ENCODE measurements at regions not wholly inside any gene's neighbourhood (a gene's known extent, or its start where the extent isn't known, plus 50 kb on each side); places are given as distances from the start of the nearest gene placed in this dataset.

DNA sequence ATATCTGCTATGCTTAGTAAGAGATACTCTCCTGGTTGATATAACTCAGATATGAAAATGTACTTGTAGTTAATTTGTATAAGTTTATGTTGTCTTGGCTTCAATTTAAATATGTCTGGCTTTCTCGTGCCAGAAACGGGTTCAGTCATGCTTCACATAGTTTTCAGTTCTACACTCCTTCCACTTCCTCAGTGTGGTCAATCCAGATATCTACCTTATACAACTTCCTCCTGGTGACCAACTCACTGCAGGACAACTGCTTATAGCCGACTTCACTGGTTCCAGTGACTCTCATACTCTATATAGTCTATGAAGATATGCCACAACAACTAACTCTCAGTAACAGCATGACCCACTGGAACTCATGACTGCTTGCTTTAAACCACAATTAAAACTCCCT, 690.4 kb downstream of the SLCO4C1 start:
- TF ChIP-seq, protein P1, sequence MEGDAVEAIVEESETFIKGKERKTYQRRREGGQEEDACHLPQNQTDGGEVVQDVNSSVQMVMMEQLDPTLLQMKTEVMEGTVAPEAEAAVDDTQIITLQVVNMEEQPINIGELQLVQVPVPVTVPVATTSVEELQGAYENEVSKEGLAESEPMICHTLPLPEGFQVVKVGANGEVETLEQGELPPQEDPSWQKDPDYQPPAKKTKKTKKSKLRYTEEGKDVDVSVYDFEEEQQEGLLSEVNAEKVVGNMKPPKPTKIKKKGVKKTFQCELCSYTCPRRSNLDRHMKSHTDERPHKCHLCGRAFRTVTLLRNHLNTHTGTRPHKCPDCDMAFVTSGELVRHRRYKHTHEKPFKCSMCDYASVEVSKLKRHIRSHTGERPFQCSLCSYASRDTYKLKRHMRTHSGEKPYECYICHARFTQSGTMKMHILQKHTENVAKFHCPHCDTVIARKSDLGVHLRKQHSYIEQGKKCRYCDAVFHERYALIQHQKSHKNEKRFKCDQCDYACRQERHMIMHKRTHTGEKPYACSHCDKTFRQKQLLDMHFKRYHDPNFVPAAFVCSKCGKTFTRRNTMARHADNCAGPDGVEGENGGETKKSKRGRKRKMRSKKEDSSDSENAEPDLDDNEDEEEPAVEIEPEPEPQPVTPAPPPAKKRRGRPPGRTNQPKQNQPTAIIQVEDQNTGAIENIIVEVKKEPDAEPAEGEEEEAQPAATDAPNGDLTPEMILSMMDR (IDR thresholded peaks at IDR 0.05; ENCODE audit: insufficient read depth, low read length), result no peak
- no peak for TF ChIP-seq POLR2AphosphoS5 (IDR thresholded peaks at IDR 0.05; ENCODE audit: low read depth)
